Upper lobe of left lung (tissue), 4 donors: ENCODE measurements at regions not wholly inside any gene's neighbourhood (a gene's known extent, or its start where the extent isn't known, plus 50 kb on each side); places are given as distances from the start of the nearest gene placed in this dataset.
"Not testable (repeated sequence)": the region's sequence is repeated elsewhere in the genome, so short reads cannot be mapped to it uniquely, and the experiment has no call there.

Source experiments
- EP300 ChIP-seq, 4 donors: sonication (generic); formaldehyde crosslinking; IDR thresholded peaks; one replicate each; pipeline ENCODE4 v1.5.1; 2017; ENCODE audit warnings: antibody characterized with exemption in 4 of 4, control low read depth in 2 of 4
- POLR2A ChIP-seq, 4 donors: fragments of 450-650 bp; IDR thresholded peaks; one replicate each; pipeline ENCODE4 v1.5.1; 2016 to 2017; ENCODE audit warnings: antibody characterized with exemption in 4 of 4, mild to moderate bottlenecking in 2 of 4
- POLR2AphosphoS5 ChIP-seq, 2 donors: sonication (generic); formaldehyde crosslinking; IDR thresholded peaks; one replicate each; pipeline ENCODE4 v1.5.1; 2017; ENCODE audit warnings: antibody characterized with exemption in 2 of 2
- TF ChIP-seq, protein P1 (sequence below), 6 experiments: fragments of 450-650 bp in 4 of 6; fragments of 200-600 bp in 2 of 6; sonication (generic) in 2 of 6; IDR thresholded peaks; one replicate each; pipeline ENCODE4 v1.5.1; 2016 to 2019; ENCODE audit warnings: antibody characterized with exemption in 6 of 6

DNA sequence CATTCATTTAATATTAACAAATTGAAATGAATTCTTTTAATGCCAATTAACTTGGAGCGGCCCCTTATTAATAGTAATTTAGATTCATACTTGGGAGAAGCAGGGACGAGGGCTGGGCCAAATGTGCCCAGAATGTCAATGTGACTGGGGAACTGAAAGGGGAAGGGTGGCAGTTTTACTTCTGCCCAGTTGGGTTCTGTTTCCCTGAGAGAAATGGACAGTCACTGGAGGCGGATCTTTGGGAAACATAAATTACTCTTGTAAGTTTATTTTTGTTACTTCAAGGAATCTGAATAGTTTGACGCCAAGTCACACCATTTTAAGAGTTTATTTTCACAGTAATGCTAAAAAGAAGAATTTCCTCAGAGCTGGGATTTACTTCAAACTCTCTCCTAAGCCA, 432.1 kb downstream of the CNTNAP3B start:
- not testable (repeated sequence) for TF ChIP-seq POLR2A, POLR2AphosphoS5, EP300 (IDR thresholded peaks at IDR 0.05)
- TF ChIP-seq, protein P1, sequence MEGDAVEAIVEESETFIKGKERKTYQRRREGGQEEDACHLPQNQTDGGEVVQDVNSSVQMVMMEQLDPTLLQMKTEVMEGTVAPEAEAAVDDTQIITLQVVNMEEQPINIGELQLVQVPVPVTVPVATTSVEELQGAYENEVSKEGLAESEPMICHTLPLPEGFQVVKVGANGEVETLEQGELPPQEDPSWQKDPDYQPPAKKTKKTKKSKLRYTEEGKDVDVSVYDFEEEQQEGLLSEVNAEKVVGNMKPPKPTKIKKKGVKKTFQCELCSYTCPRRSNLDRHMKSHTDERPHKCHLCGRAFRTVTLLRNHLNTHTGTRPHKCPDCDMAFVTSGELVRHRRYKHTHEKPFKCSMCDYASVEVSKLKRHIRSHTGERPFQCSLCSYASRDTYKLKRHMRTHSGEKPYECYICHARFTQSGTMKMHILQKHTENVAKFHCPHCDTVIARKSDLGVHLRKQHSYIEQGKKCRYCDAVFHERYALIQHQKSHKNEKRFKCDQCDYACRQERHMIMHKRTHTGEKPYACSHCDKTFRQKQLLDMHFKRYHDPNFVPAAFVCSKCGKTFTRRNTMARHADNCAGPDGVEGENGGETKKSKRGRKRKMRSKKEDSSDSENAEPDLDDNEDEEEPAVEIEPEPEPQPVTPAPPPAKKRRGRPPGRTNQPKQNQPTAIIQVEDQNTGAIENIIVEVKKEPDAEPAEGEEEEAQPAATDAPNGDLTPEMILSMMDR (IDR thresholded peaks at IDR 0.05) = not testable (repeated sequence)
